Bronchial epithelial cell (primary cell): ENCODE measurements at regions not wholly inside any gene's neighbourhood (a gene's known extent, or its start where the extent isn't known, plus 50 kb on each side); places are given as distances from the start of the nearest gene placed in this dataset.
A peak's percentile ranks its signal among the peaks of the same experiment; 100 is the strongest.
"Not testable (repeated sequence)": the region's sequence is repeated elsewhere in the genome, so short reads cannot be mapped to it uniquely, and the experiment has no call there.

Experiments
- DNase-seq: peaks from one replicate; pipeline ENCODE4 v3.0.0-alpha.2; 2010; ENCODE audit warnings: low read depth
- FAIRE-seq: peaks from 2 replicates; lab custom pipeline; 2011; peaks lifted over from hg19 to GRCh38; lab: Jason Lieb, UNC
- H3K27me3 ChIP-seq: 2 replicates; pipeline ENCODE4 v1.5.1; 2011; ENCODE audit warnings: low read length; ENCODE audit not compliant: control insufficient read depth, insufficient read depth
- H3K36me3 ChIP-seq: 2 replicates; pipeline ENCODE4 v1.5.1; 2011; ENCODE audit warnings: low read length; ENCODE audit not compliant: control insufficient read depth, insufficient read depth
- H3K4me3 ChIP-seq: 2 replicates; pipeline ENCODE4 v1.5.1; 2011; ENCODE audit warnings: mild to moderate bottlenecking, low read depth, low read length, control low read depth

DNA sequence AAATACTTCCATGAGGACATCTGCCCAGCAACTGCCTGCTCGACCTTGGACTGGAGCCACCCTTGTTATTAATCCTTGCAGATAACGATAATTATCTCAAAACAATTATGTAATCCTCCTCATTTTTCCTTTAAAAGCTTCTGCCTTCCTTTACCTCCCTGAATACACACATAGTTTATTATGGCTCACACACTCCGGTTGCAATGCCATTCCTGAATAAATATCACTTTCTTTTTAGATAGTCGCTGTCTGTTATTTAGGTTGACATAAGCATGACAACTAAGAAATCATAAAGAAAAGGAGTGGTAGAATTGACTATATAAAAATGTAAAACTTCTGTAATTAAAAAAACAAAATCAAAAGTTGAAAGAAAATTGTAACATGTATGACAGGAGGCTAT, 64.8 kb downstream of the B4GALT7 start:
- DNase-seq, H3K36me3 ChIP-seq, H3K27me3 ChIP-seq, H3K4me3 ChIP-seq, FAIRE-seq: not testable (repeated sequence)

DNA sequence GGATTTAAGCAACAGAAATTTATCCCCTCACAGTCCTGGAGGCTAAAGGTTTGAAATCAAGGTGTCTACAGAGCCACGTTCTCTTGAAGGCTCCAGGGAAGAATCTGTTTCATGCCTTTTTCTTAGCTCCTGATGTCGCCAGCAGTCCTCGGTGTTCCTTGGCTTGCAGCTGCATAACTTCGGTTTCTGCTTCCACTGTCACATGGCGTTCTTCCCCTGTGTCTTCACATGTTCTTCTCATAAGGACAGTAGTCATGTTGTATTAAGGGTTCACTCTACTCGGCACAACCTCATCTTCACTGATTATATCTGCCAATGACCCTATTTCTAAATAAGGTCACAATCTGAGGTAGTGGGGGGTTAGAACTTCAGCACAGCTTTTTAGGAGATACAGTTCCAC, 65.2 kb downstream of the B4GALT7 start:
- not testable (repeated sequence) for H3K36me3 ChIP-seq, DNase-seq, H3K27me3 ChIP-seq, H3K4me3 ChIP-seq, FAIRE-seq

DNA sequence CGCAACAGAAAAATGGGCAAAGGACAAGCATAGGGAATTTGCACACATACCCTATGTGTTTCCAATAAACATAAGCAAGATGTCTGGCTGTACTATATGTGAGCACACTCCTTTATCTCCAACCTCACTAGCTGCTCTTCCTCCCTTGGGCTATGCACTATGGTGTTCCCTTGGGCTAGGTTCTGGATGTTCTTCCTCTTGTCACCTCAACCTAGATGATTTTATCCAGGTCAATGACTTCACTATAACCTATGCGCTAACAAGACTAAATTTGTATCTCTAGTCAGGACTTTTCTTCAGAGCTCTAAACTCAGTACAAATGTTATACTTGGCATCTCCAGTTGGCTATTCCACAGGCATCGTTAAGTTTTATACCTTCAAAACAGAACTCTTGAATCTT, 66.0 kb downstream of the B4GALT7 start:
- not testable (repeated sequence) for FAIRE-seq, DNase-seq, H3K4me3 ChIP-seq

DNA sequence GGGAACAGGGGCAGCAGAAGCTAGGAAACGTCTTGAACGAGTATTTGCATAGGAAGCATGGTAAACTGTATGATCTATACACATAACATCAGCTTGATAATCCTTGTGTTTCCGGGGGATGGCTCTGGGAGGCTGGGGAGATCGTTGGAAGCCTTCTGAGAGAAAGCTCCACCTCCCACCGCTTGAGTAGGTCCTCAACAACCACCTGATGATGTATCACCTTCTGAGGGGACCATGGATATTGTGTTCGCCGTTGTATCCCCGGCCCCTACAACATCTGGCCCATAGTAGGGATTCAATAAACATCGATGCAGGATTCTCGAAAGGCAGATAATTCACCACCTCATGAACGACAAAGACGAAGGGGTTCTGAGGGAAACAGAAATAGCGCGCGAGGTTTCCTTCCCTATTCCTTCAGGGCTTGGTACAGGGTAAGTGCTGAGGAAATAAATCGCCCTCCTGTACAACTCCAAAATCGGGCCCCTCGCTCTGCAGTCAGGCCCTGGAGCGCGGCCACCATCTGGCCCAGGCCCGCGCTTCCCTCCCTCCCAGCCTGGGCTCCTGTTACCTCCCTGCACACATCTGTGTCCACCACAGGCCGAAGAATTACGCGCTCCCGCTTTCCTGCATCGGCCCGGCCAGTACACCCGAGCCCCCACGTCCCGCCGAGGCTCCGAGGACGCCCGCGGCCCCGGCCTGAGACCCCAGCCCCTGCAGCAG, 71.3 kb downstream of the B4GALT7 start:
- FAIRE-seq, H3K27me3 ChIP-seq: not testable (repeated sequence)
- H3K4me3 ChIP-seq: peak overlapping the region; percentile 28

More for the DNA sequence above, 66.0 kb downstream of the B4GALT7 start:
- not testable (repeated sequence) for H3K27me3 ChIP-seq, H3K36me3 ChIP-seq

DNA sequence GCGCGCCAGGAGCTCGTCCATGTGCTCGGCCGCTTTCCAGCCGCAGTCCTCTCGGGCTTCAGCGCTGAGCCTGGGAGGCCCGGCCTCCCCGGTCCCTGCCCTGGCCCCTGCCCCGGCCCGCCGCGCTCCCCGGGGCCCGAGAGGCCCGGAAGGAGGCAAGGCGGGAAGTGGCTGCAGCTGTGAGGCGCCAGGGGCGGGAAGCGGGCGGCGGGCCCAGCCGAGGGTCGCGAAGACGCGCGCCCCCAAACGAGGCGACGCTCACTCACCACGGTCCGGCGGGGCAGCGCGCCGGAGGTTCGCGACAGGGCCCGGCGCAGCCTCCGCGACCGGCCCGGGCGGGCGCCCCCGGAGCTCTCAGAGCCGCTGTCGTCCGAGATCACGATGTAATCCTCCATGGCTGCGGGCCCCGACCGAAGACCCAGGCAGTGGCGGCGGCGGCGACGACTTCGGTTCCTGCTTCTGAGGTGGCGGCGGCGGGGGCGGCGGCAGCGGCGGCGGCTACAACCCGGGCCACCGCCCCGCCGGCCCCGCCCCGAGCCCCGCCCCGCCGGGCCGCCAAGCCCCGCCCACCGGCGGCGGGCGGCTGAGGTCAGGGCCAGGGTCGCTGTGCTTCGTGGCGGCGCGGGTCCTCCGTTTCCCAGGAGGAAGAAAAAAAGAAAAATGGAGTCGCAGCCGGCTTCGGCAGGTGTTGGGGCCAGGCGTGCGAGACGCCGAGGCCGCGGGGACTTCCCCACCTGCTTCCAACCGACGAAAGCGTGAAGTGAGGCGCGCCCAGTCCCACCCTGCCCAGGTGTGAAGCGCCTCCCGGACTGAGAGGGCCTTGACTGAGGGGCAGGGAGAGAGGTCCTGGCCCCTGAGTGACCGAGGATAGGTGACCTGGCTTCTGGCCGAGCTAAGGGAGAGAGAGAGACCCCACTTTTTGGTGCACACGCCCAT, 72.1 kb downstream of the B4GALT7 start:
- not testable (repeated sequence) for H3K36me3 ChIP-seq, FAIRE-seq, H3K27me3 ChIP-seq, DNase-seq
- peak overlapping the region; percentile 33 for H3K4me3 ChIP-seq

More for the DNA sequence above, 71.3 kb downstream of the B4GALT7 start:
- H3K36me3 ChIP-seq, DNase-seq: not testable (repeated sequence)
